Inflammatory macrophage treated with lipopolysaccharide for 4 hours (primary cell): ENCODE measurements at regions not wholly inside any gene's neighbourhood (a gene's known extent, or its start where the extent isn't known, plus 50 kb on each side); places are given as distances from the start of the nearest gene placed in this dataset.
"Not testable (repeated sequence)": the region's sequence is repeated elsewhere in the genome, so short reads cannot be mapped to it uniquely, and the experiment has no call there.

Source experiments
- DNase-seq: peaks from one replicate; pipeline ENCODE4 v3.0.0-alpha.2; 2020

DNA sequence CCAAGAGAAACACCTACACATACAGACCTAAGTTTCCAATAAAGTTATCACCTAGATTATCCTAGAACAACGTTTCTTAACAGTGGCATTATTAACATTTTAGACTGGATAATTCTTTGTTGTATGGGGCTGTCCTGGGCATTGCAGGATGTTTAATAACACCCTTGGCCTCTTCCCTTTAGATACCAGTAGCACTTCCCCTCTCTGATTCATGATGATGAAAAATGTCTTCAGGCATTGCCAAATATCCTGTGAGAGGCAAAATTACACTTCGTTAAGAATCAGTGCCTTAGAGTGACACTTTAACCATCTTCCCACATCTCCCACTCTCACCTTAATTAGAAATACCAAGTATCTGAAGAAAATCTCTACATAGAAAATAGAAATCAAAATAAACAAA is 352.6 kb downstream of the CGGBP1 start:
- peak; percentile 88 for DNase-seq

DNA sequence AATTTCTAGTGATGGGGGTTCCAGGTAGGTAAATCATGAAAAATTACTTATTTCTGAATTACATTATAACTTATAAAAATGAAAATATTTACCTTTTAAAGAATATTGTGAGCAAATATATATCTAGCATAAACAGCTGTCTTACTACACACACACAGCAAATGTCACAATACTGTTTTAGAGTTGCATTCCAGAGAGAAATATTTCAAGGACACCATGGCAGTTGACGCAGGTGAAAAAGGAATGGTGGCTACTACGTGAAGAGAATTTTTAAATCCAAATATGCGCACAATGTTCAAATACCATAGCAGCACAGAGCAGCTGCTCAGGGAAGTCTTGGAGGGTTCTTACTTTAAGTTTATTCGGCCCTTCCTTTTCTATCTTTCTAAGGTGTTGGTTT is 356.2 kb downstream of the CGGBP1 start:
- no peak for DNase-seq

GRCh38 chr3:87696124-87697013 is 362.4 kb downstream of the CGGBP1 start:
- DNase-seq: no peak

DNA sequence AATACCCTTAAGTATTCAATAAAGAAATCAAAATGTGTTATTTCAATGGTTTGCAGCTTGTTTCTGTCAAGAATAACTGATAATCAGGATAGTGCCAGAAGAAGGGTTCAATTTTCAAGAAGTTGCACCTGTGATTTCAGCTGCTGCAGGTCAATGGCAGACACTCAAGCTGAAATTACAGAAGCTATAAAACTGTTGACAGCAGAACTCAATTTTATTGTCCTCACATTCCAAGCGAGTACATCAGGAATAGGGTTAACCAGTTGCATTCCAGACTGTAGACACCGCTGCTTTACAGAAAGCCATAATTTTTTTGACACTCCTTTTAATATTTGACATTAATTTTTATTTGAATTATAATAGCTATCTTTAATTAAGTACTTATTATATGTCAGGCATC is 364.1 kb downstream of the CGGBP1 start:
- DNase-seq: no peak

GRCh38 chr3:87691109-87691508 is 367.7 kb downstream of the CGGBP1 start:
- no peak for DNase-seq

- not testable (repeated sequence) for DNase-seq
These were observed 379.7 kb downstream of the CGGBP1 start for GRCh38 chr3:87678984-87679660.

- DNase-seq: no peak
These were observed 384.2 kb downstream of the CGGBP1 start for GRCh38 chr3:87674397-87675161.

DNA sequence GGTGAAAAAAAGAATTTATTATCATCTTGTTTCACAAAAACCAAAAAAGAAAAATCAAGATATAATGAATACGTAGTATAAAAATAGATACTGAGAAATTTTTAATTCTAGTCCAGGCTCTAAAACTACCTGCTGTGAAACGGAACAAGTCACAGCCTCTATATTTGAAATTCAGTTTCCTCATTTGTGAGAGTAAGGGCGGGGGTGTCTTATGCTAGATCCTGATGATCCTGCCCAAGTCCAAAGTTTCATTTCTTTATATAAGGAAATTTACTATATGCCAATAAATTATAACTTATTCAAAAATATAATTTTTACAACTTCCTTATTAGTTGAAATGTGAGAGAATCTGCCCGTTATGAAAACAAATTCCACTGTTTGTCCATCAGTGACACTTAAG is 385.7 kb downstream of the CGGBP1 start:
- no peak for DNase-seq

DNA sequence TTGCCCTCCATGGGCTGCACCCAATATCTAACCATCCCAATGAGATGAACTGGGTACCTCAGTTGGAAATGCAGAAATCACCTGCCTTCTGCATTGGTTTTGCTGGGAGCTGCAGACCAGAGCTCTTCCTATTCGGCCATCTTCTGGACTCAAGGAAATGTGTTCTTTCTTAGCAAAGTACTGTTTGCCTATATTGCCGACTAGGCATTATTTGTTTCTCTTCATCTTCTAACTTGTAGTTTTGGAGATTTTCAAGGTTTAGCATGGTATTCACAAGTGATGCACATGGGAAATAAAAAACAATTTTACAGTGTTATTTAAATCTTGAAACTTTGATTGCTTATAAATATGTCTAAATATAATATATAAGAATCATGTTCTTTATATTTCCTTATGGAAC is 377.8 kb upstream of the POU1F1 start:
- no peak for DNase-seq

- DNase-seq: not testable (repeated sequence)
These were observed 376.8 kb upstream of the POU1F1 start for GRCh38 chr3:87653138-87653537.

- DNase-seq: no peak
These were observed 358.0 kb upstream of the POU1F1 start for GRCh38 chr3:87634426-87634825.

- no peak for DNase-seq
These were observed 350.9 kb upstream of the POU1F1 start for GRCh38 chr3:87627316-87627715.

DNA sequence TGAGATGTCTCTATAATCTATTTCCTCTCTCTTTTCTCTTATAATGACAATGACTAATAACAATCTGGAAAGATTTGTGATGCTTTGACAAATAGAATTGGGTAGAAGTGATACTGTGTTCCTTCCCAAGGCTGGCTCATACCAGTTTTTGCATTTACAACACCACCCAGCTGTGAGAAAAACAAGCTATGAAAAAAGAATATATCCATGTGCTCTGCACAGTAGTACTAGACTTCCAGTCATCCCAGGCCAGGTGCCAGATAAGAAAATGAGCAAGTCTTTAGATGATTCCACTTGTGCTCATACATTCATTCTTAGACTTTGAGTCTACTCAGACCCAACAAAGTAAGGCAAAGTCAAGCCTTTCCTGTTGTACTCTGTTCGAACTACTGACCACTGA is 350.2 kb upstream of the POU1F1 start:
- DNase-seq: no peak

- DNase-seq: no peak
These were observed 349.5 kb upstream of the POU1F1 start for GRCh38 chr3:87625876-87626275.

DNA sequence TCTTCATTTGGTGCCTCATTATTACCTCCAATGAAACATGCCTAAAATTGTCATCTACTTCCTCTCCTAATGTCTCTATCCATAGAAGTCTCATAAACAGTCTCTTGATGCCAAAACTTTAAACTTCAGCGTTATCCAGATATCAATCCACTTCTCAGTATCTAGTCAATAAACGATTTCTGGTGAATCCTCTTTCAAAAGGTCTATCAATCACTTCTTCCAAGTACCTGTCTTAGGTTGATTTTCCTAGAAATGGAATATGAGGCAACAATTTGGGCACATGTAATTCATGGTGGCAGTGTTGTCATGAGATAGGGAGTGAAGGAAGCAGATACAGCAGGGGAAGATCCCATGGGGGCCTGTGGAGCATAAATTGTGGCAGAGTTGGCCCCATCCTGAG is 348.5 kb upstream of the POU1F1 start:
- DNase-seq: no peak

GRCh38 chr3:87621667-87622066 is 345.3 kb upstream of the POU1F1 start:
- no peak for DNase-seq

- no peak for DNase-seq
These were observed 339.1 kb upstream of the POU1F1 start for GRCh38 chr3:87615506-87615905.

- no peak for DNase-seq
These were observed 338.6 kb upstream of the POU1F1 start for GRCh38 chr3:87614998-87615397.

DNA sequence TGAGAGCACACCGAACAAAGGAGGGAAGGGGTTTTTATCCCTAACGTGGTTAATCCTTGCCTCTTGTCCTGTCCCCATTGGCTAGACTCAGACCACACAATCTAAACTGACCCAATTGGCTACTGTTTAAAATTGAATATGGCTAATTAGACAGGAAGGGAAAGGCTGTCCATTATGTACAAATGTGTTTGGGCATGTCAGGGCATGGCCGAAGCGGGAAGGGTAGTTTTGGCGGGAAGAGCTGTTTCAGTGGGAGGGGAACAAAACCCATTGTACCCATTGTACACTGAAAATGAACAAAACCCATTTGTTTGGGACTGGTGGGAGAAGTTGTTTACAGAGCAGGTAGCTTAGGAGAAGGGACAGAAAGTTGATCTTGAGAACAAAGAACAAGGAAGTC is 330.9 kb upstream of the POU1F1 start:
- no peak for DNase-seq

GRCh38 chr3:87595798-87596197 is 319.4 kb upstream of the POU1F1 start:
- no peak for DNase-seq

DNA sequence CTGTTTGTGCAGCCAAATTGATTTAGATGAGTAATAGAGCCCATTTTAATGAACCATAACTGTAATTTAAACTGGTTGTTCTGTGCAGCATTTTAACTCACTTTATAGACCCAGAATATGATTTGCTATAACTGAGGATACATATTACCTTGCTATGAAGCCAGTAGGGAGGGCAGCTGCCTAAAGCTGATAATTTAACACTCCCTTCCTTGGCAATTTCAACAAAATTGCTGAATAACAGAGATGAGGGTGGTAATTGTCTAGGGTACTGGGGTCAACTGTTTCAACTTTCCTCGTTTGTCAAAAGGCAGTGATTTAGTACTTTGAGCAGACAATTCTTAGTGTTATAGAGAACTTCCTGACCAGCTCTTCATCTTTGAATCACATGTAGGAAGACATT is 304.9 kb upstream of the POU1F1 start:
- no peak for DNase-seq

DNA sequence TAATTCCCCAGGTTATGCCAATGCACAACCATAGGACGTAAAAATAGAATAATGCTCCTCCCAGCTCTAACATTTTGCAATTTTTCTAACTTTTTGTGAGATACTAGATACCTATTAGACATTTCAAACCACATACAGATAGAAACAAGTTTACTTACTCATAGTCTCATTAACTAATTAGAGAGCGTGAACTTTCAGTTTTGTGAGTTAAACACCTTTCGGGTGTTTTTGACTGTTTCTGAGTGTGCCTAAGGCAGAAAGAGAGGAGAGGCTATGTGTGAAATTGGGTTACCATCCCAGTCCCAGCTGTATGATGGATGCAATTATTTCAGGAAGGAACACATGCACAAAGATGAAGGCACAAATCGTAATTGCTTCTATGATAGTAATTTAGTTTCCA is 300.4 kb upstream of the POU1F1 start:
- no peak for DNase-seq

DNA sequence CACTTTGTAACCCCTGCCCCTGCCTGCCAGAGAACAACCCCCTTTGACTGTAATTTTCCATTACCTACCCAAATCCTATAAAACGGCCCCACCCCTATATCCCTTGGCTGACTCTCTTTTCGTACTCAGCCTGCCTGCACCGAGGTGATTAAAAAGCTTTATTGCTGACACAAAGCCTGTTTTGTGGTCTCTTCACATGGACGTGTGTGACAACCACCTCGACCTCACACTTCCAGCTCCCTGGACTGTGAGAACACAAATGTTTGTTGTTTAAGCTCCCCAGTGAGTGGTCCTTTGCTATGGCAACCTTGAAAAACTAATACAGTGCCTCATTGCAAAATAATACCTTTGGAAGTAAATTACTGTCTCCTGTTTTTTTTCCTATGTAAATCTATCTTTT is 299.2 kb upstream of the POU1F1 start:
- DNase-seq: no peak

GRCh38 chr3:87568331-87568730 is 291.9 kb upstream of the POU1F1 start:
- no peak for DNase-seq
